DND-41 (cell line): ENCODE measurements at regions not wholly inside any gene's neighbourhood (a gene's known extent, or its start where the extent isn't known, plus 50 kb on each side); places are given as distances from the start of the nearest gene placed in this dataset.

Experiments used
- ATAC-seq: fragments of 200-7000 bp; cut with Tn5 transposase; 3 replicates; pipeline ENCODE4 v1.9.1; 2021; ENCODE audit warnings: low read depth; ENCODE audit not compliant: insufficient read depth
- DNase-seq: peaks from one replicate; pipeline ENCODE4 v3.0.0-alpha.2; 2020
- H2AFZ ChIP-seq: 2 replicates; pipeline ENCODE4 v1.6.0; 2012; ENCODE audit warnings: low read depth, low read length
- H3K27ac ChIP-seq: 2 replicates; pipeline ENCODE4 v1.5.1; 2012; ENCODE audit warnings: low read length, inconsistent platforms
- H3K27me3 ChIP-seq: fragments of 200-600 bp; sonication (generic); 2 replicates; pipeline ENCODE4 v1.6.0; 2012; ENCODE audit warnings: low read length, mild to moderate bottlenecking, inconsistent platforms; ENCODE audit not compliant: insufficient read depth, poor library complexity
- H3K36me3 ChIP-seq: 2 replicates; pipeline ENCODE4 v1.5.1; 2012; ENCODE audit warnings: low read length, inconsistent platforms; ENCODE audit not compliant: insufficient read depth
- H3K4me1 ChIP-seq: 2 replicates; pipeline ENCODE4 v1.5.1; 2012; ENCODE audit warnings: mild to moderate bottlenecking, low read length; ENCODE audit not compliant: insufficient read depth
- H3K4me2 ChIP-seq: 2 replicates; pipeline ENCODE4 v1.6.0; 2012; ENCODE audit warnings: mild to moderate bottlenecking, moderate library complexity, low read length, inconsistent platforms; ENCODE audit not compliant: insufficient read depth
- H3K4me3 ChIP-seq, 2 experiments: fragments of 200-600 bp in 1 of 2; shearing (Covaris generic) in 1 of 2; 2 replicates each; pipeline ENCODE4 v1.5.1; 2012 to 2016; ENCODE audit warnings: inconsistent platforms in 2 of 2, low read length in 2 of 2, mild to moderate bottlenecking in 2 of 2, low read depth in 1 of 2, moderate library complexity in 1 of 2
- H3K79me2 ChIP-seq: 2 replicates; pipeline ENCODE4 v1.6.0; 2012; ENCODE audit warnings: low read length, inconsistent platforms; ENCODE audit not compliant: insufficient read depth
- H3K9ac ChIP-seq: 2 replicates; pipeline ENCODE4 v1.6.0; 2012; ENCODE audit warnings: low read depth, mild to moderate bottlenecking, inconsistent platforms, low read length, moderate library complexity
- H3K9me3 ChIP-seq: 2 replicates; pipeline ENCODE4 v1.5.1; 2012; ENCODE audit warnings: low read length, moderate library complexity, mild to moderate bottlenecking, inconsistent platforms; ENCODE audit not compliant: insufficient read depth, severe bottlenecking
- H4K20me1 ChIP-seq: 2 replicates; pipeline ENCODE4 v1.6.0; 2012; ENCODE audit warnings: low read length; ENCODE audit not compliant: insufficient read depth
- CTCF ChIP-seq: IDR thresholded peaks from 2 replicates; pipeline ENCODE4 v1.5.1; 2012; ENCODE audit warnings: borderline replicate concordance, low read length, moderate library complexity, mild to moderate bottlenecking; ENCODE audit not compliant: poor library complexity, severe bottlenecking; ENCODE audit errors: extremely low read depth
- EZH2 ChIP-seq: IDR thresholded peaks from 3 replicates; pipeline ENCODE4 v1.6.1; 2012; ENCODE audit warnings: borderline replicate concordance, low read depth, mild to moderate bottlenecking, moderate library complexity, low read length, inconsistent platforms; ENCODE audit not compliant: severe bottlenecking

- Histone ChIP-seq H3K79me2 (no peaks in the 10 kb centered on the region), H3K36me3 (no peaks in the 10 kb centered on the region), H3K4me1 (no peaks in the 10 kb centered on the region), H3K9ac (no peak overlapping the region), H3K27ac (no peak overlapping the region), H3K4me3 (no peak overlapping the region), H2AFZ (no peak overlapping the region), H3K27me3 (peaks cover 20% of the 10 kb centered on the region), H3K9me3 (no peaks in the 10 kb centered on the region), H3K4me2 (no peak overlapping the region), H4K20me1 (no peaks in the 10 kb centered on the region)
- no peak for TF ChIP-seq CTCF
- no peak for TF ChIP-seq EZH2
- DNase-seq: no peak
- no peak for ATAC-seq
Observed at GRCh38 chr11:33539751-33540150, 160.9 kb downstream of the C11orf91 start.

- no peaks in the 10 kb centered on the region for H3K79me2 ChIP-seq
Observed at GRCh38 chr11:33538726-33539125, 161.9 kb downstream of the C11orf91 start.

GRCh38 chr11:33536178-33536577 is 164.4 kb downstream of the C11orf91 start:
- Histone ChIP-seq H2AFZ (no peak overlapping the region), H3K4me3 (no peak overlapping the region), H3K27ac (no peak overlapping the region), H3K9ac (no peak overlapping the region), H3K27me3 (peaks cover 17% of the 10 kb centered on the region), H3K9me3 (no peaks in the 10 kb centered on the region), H3K79me2 (no peaks in the 10 kb centered on the region), H4K20me1 (no peaks in the 10 kb centered on the region), H3K4me2 (no peak overlapping the region), H3K4me1 (no peaks in the 10 kb centered on the region), H3K36me3 (no peaks in the 10 kb centered on the region)
- TF ChIP-seq EZH2: no peak
- ATAC-seq: no peak
- no peak for DNase-seq

More at GRCh38 chr11:33538726-33539125, 161.9 kb downstream of the C11orf91 start:
- Histone ChIP-seq H3K36me3 (no peaks in the 10 kb centered on the region), H3K9me3 (no peaks in the 10 kb centered on the region), H3K4me2 (no peak overlapping the region), H3K9ac (no peak overlapping the region), H3K27ac (no peak overlapping the region), H2AFZ (no peak overlapping the region), H3K4me3 (no peak overlapping the region), H3K4me1 (no peaks in the 10 kb centered on the region), H4K20me1 (no peaks in the 10 kb centered on the region), H3K27me3 (peaks cover 20% of the 10 kb centered on the region)
- TF ChIP-seq EZH2 (no peak), CTCF (no peak)
- DNase-seq: no peak
- ATAC-seq: no peak

DNA sequence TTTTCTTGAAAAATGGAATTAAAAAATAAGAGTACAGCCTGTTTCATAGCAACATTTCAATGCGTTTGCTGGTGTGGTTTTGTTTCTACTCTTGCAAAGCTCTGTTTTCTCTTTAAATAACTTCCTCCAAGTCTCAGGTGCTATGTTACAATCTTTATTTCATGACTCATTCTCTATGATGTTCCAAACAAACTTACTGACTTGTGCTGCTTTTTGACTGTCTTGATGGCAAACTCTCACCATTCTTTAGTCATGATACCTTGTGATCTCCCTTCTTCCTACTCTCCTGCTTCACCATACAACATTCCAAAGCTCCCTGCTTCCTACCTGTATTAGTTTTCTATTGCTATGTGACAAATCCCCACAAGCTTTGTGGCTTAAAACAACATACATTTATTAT is 166.1 kb downstream of the C11orf91 start:
- H3K4me1 ChIP-seq: no peaks in the 10 kb centered on the region
- no peaks in the 10 kb centered on the region for H3K36me3 ChIP-seq
- ATAC-seq: no peak
- H3K4me3 ChIP-seq: no peak overlapping the region
- H3K9ac ChIP-seq: no peak overlapping the region
- no peak for DNase-seq
- H3K9me3 ChIP-seq: no peaks in the 10 kb centered on the region
- H2AFZ ChIP-seq: no peak overlapping the region
- TF ChIP-seq CTCF: no peak
- peaks cover 7% of the 10 kb centered on the region for H3K27me3 ChIP-seq
- no peaks in the 10 kb centered on the region for H3K79me2 ChIP-seq
- H4K20me1 ChIP-seq: no peaks in the 10 kb centered on the region
- no peak overlapping the region for H3K4me2 ChIP-seq
- H3K27ac ChIP-seq: no peak overlapping the region
